Nephron progenitor cell (in vitro differentiated cells): ENCODE measurements at regions not wholly inside any gene's neighbourhood (a gene's known extent, or its start where the extent isn't known, plus 50 kb on each side); places are given as distances from the start of the nearest gene placed in this dataset.

ENCODE experiments used
- DNase-seq: peaks from one replicate; pipeline ENCODE4 v3.0.0; 2021
- H3K27ac Mint-ChIP-seq: 2 replicates; pipeline ENCODE4 v1.8.0; 2021; ENCODE audit warnings: mild to moderate bottlenecking, moderate library complexity, mixed read lengths
- H3K27me3 Mint-ChIP-seq: 2 replicates; pipeline ENCODE4 v1.8.0; 2021; ENCODE audit warnings: mild to moderate bottlenecking, low read depth, mixed read lengths; ENCODE audit not compliant: poor library complexity
- H3K36me3 Mint-ChIP-seq: 2 replicates; pipeline ENCODE4 v1.8.0; 2021; ENCODE audit warnings: low read depth, mixed read lengths
- H3K4me1 Mint-ChIP-seq: 2 replicates; pipeline ENCODE4 v1.8.0; 2021; ENCODE audit warnings: mixed read lengths
- H3K4me3 Mint-ChIP-seq: 2 replicates; pipeline ENCODE4 v1.8.0; 2021; ENCODE audit warnings: mild to moderate bottlenecking, moderate library complexity, mixed read lengths
- H3K9me3 Mint-ChIP-seq: 2 replicates; pipeline ENCODE4 v1.8.0; 2021; ENCODE audit warnings: mild to moderate bottlenecking, moderate library complexity, mixed read lengths
- TF ChIP-seq, protein P1 (sequence below): fragments of 200-600 bp; sonication (generic); IDR thresholded peaks from 2 replicates; pipeline ENCODE4 v1.5.0; 2021; ENCODE audit warnings: antibody characterized with exemption

DNA sequence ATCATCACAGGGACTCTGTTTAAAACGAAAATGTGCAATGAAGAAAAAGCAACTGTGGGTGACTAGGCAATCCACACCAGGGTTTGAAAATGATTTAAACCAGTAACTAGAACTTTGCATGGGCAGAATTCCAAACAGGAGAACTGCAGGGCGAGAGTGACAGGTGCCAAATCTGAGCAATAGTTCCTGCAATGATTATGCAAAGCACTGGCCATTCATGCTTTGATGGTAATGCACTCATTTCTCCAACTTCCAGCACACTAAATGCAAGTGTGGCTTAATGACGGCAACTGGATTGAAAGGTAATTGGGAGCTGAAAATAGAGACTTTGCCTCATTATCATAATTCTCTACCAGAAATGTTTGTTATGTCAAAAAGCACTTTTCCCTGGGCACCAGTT lies 140.5 kb upstream of the TMCC3 start:
- Mint-ChIP-seq H3K36me3 (no peaks in the 10 kb centered on the region), H3K27me3 (peaks cover 8% of the 10 kb centered on the region), H3K27ac (no peak overlapping the region), H3K9me3 (no peaks in the 10 kb centered on the region), H3K4me1 (peaks cover 42% of the 10 kb centered on the region), H3K4me3 (no peak overlapping the region)
- DNase-seq: no peak
- TF ChIP-seq, protein P1, sequence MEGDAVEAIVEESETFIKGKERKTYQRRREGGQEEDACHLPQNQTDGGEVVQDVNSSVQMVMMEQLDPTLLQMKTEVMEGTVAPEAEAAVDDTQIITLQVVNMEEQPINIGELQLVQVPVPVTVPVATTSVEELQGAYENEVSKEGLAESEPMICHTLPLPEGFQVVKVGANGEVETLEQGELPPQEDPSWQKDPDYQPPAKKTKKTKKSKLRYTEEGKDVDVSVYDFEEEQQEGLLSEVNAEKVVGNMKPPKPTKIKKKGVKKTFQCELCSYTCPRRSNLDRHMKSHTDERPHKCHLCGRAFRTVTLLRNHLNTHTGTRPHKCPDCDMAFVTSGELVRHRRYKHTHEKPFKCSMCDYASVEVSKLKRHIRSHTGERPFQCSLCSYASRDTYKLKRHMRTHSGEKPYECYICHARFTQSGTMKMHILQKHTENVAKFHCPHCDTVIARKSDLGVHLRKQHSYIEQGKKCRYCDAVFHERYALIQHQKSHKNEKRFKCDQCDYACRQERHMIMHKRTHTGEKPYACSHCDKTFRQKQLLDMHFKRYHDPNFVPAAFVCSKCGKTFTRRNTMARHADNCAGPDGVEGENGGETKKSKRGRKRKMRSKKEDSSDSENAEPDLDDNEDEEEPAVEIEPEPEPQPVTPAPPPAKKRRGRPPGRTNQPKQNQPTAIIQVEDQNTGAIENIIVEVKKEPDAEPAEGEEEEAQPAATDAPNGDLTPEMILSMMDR: no peak

DNA sequence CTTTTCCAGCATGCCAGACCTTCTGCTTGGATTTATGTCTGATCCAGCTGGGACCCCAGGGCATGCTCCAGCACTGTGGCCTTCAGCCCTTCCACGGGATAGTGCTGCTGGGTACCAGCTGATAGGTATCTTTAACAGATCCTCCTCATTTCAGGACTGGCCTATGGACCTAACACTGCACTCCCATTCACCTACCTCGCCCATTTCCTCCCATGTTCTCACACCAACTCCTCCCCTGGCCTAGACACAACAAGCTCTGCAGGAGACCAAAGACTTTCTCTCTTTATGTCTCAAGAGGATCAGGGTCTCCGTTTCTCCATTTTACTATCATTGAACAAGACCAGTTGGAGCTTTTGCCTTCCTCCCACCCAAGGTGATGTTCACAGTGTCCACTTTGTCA lies 140.0 kb upstream of the TMCC3 start:
- H3K27ac Mint-ChIP-seq: no peak overlapping the region

DNA sequence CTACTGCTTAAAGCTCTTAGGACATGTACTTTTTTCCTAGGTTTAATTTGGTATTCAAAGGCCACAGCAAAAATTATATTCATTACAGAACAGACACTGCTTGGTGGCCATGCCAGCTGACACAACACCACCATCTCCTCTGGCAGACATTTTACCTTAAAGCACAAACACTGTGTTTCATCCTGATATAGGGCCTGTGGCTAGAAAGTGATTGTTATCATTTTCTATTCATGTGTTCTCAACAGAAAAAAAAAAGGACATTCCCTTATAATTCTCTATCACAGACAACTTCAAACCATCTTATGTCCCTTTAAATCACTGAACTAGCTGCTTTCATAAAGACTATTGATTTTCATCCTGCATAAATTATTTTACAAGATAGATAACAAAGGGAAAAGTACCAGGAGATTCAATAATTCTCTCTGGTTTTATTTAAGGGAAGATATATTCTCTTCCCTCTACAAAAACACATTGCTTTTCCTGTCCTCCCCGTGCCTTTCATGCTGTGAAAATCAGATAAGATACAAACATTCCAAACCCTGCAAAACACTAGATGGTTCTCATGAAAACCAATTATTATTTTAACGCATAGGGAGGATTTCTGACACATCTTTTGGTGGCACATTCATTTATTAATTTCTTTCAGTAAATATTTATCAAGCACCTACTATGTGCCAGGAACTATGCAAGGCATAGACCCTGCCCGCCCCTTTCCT lies 139.3 kb upstream of the TMCC3 start:
- H3K27me3 Mint-ChIP-seq: peaks cover 4% of the 10 kb centered on the region
- DNase-seq: no peak
- no peak overlapping the region for H3K4me3 Mint-ChIP-seq
- no peak overlapping the region for H3K27ac Mint-ChIP-seq
- H3K4me1 Mint-ChIP-seq: peaks cover 30% of the 10 kb centered on the region
- H3K9me3 Mint-ChIP-seq: no peaks in the 10 kb centered on the region
- H3K36me3 Mint-ChIP-seq: no peaks in the 10 kb centered on the region
- TF ChIP-seq, protein P1: no peak

More for the DNA sequence above, 140.0 kb upstream of the TMCC3 start:
- peaks cover 37% of the 10 kb centered on the region for H3K4me1 Mint-ChIP-seq
- no peaks in the 10 kb centered on the region for H3K36me3 Mint-ChIP-seq
- H3K4me3 Mint-ChIP-seq: no peak overlapping the region
- no peak for DNase-seq
- peaks cover 8% of the 10 kb centered on the region for H3K27me3 Mint-ChIP-seq
- H3K9me3 Mint-ChIP-seq: no peaks in the 10 kb centered on the region
- TF ChIP-seq, protein P1: no peak

DNA sequence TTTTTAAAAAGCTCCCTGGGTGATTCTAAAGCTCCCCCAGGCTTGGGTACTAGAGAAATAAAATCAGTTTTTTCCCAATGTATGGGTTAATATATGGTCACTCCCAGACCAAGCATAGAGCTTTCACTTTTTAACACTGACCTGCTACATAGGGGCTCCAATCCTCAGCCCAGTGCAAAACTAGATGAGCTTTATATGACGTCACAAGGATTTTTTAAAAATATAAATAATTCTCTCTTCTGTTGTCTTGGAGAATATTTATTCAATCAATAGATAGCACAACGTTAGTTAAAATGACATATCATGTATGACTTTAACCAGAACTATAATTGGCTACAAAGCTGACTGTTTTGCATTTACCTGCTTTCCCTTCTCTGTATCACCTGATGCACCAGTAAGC lies 137.9 kb upstream of the TMCC3 start:
- H3K9me3 Mint-ChIP-seq: no peaks in the 10 kb centered on the region
- no peak for DNase-seq
- H3K36me3 Mint-ChIP-seq: no peaks in the 10 kb centered on the region
- H3K27ac Mint-ChIP-seq: no peak overlapping the region
- no peak overlapping the region for H3K4me3 Mint-ChIP-seq
- TF ChIP-seq, protein P1: no peak
- H3K27me3 Mint-ChIP-seq: peaks cover 4% of the 10 kb centered on the region
- peaks cover 17% of the 10 kb centered on the region for H3K4me1 Mint-ChIP-seq

DNA sequence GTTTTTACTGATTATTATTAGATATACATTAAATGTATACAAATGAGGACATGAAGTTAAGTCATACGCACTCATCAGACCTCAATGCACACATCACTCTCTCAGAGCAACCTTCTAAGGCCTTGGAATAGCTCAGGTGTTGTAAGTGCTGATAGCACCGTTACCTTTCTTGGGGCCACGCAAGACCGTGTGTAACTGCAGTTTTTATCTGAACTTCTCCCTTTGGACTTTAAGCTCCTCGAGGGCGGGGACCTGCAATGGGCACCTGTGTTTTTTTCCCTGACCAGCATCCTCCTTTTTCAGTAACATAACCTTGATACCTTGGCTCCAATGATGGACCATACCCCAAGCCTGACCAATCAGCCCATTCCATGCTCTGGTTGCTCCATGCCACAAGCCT lies 136.5 kb upstream of the TMCC3 start:
- H3K9me3 Mint-ChIP-seq: peaks cover 7% of the 10 kb centered on the region
- no peak for DNase-seq
- H3K36me3 Mint-ChIP-seq: no peaks in the 10 kb centered on the region
- peaks cover 5% of the 10 kb centered on the region for H3K4me1 Mint-ChIP-seq
- no peak overlapping the region for H3K4me3 Mint-ChIP-seq
- H3K27me3 Mint-ChIP-seq: peaks cover 8% of the 10 kb centered on the region
- no peak overlapping the region for H3K27ac Mint-ChIP-seq
- TF ChIP-seq, protein P1: no peak

DNA sequence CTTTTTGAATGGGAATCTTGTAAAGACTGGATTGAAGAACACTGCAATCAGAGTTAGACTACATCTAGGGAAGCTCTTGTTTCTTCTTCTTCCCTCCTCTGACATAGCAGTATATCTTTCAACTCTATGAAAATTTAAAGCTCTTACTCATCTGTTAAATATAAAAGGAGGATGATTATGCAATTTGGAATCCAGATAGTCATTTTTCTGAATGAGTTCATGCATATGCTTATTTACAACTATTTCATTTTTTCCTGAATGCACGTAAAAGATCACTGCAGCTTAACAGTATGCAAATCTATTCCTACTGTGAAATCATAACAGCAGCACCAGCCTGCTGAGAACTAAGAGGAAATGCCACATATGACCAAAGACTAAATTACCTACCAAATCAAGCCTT lies 133.5 kb upstream of the TMCC3 start:
- Mint-ChIP-seq H3K27ac (no peak overlapping the region), H3K27me3 (peaks cover 8% of the 10 kb centered on the region), H3K9me3 (peaks cover 7% of the 10 kb centered on the region), H3K4me1 (peaks cover 6% of the 10 kb centered on the region), H3K4me3 (no peak overlapping the region), H3K36me3 (no peaks in the 10 kb centered on the region)
- TF ChIP-seq, protein P1: no peak
- no peak for DNase-seq
